ENCODE measurements at regions not wholly inside any gene's neighbourhood (a gene's known extent, or its start where the extent isn't known, plus 50 kb on each side); places are given as distances from the start of the nearest gene placed in this dataset.

DNA sequence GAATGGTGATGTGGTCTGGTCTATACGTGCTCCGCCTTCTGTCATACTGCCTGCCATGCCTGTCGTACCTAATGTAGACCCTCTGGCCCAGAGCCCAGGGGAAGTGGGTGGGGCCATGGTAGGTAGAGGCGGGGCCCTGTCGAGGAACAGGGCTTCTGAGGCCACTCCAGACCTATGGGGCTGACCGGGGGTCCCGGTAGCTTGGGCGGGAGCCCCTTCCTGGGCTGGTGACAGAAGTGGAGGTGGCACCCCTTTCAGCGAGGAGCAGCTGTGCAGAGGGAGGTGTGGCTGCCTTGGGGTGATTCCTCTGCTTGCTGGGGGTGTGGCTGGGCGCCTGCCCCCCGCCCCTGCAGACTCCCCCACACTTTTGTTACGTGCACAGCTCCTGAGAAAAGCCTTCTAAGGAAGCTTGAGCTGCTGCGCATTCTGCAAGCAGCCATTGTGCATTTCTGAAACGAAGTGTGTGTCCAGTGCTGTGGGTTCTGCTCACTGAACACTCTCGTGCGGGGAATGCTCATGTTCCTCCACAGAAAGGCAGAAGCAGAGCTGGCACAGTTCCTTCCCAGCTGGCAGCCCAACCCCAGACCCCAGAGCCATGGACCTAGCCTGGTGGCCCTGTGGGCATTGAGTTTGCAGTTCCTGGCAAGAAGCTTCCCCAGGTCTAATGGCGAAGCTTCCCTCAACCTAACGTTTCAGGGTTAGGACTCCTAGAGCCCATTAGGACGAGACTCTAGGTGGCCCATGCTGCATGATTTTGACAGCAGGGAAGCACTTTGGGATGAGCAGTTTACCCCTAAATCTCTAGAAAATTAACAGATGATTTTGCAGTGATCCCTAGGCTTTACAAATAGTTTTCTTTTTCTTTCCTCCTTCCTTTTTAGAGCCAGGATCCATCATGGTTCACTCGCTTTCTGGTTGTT, 72.7 kb upstream of the HGFAC start:
- intact Hi-C loops (cut with DNase I; ENCODE audit: low total_unique reads): no loop called here
- 29 to 30% methylated on average over 19 of the region's 20 CpGs for WGBS, 2 donors
- H3K4me3 ChIP-seq (ENCODE audit: low read depth, poor library complexity, severe bottlenecking): no peak overlapping the region
- DNase-seq (ENCODE audit: low spot score in 2 of 2): no peak
- TF ChIP-seq POLR2A (IDR thresholded peaks at IDR 0.05): no peak
- TF ChIP-seq, protein P1, sequence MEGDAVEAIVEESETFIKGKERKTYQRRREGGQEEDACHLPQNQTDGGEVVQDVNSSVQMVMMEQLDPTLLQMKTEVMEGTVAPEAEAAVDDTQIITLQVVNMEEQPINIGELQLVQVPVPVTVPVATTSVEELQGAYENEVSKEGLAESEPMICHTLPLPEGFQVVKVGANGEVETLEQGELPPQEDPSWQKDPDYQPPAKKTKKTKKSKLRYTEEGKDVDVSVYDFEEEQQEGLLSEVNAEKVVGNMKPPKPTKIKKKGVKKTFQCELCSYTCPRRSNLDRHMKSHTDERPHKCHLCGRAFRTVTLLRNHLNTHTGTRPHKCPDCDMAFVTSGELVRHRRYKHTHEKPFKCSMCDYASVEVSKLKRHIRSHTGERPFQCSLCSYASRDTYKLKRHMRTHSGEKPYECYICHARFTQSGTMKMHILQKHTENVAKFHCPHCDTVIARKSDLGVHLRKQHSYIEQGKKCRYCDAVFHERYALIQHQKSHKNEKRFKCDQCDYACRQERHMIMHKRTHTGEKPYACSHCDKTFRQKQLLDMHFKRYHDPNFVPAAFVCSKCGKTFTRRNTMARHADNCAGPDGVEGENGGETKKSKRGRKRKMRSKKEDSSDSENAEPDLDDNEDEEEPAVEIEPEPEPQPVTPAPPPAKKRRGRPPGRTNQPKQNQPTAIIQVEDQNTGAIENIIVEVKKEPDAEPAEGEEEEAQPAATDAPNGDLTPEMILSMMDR (IDR thresholded peaks at IDR 0.05): no peak

DNA sequence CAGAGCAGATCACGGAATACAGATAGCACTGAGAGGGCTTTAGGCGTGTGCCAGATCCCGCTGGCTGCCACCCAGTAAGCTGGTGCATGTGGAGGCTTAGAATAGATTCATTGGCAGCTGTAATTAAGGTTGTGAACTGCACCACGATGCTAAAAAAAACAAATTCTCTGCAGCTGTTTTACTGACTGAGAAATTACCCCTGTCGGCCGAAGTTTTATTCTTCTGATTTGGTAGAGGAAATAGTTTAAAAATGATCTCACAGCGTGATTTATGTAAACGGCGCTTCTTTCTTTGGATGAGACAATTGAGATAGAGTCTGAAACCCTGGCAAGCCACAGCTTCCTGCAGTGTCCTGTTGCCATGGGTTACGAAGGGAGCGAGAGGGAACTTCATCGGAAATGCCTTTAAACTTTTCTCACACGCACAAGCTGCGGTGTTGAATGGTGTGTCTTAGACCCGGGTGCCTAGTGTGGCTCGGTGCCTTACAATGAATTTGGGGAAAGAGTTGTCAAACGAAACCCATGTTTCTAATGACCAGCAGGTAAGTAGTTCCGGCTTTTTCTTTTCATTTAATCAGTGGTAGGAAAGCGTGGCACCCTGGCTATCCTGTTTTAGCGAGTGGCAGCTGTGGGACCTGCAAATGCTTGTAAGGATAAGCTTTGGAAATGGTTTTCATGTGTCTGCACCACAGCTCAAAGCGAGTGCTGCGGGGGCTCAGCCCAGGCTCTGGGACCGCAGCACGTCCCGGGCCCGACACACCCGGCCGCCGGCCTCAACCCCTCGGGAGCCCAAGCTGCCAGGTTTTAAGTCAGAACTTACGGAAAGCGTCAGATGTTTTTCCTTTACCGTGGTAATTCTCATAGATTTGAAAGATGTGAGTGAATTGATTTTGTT, 71.7 kb upstream of the HGFAC start:
- no peak for TF ChIP-seq POLR2A (IDR thresholded peaks at IDR 0.05)
- TF ChIP-seq, protein P1 (IDR thresholded peaks at IDR 0.05): no peak
- no peak overlapping the region for H3K4me3 ChIP-seq (ENCODE audit: low read depth, poor library complexity, severe bottlenecking)
- DNase-seq (ENCODE audit: low spot score in 2 of 2): peak in 1 of 2 donors; percentile 55
- intact Hi-C loops (cut with DNase I; ENCODE audit: low total_unique reads): no loop called here
- 21 to 31% methylated on average over 33 of the region's 33 CpGs for WGBS, 2 donors

DNA sequence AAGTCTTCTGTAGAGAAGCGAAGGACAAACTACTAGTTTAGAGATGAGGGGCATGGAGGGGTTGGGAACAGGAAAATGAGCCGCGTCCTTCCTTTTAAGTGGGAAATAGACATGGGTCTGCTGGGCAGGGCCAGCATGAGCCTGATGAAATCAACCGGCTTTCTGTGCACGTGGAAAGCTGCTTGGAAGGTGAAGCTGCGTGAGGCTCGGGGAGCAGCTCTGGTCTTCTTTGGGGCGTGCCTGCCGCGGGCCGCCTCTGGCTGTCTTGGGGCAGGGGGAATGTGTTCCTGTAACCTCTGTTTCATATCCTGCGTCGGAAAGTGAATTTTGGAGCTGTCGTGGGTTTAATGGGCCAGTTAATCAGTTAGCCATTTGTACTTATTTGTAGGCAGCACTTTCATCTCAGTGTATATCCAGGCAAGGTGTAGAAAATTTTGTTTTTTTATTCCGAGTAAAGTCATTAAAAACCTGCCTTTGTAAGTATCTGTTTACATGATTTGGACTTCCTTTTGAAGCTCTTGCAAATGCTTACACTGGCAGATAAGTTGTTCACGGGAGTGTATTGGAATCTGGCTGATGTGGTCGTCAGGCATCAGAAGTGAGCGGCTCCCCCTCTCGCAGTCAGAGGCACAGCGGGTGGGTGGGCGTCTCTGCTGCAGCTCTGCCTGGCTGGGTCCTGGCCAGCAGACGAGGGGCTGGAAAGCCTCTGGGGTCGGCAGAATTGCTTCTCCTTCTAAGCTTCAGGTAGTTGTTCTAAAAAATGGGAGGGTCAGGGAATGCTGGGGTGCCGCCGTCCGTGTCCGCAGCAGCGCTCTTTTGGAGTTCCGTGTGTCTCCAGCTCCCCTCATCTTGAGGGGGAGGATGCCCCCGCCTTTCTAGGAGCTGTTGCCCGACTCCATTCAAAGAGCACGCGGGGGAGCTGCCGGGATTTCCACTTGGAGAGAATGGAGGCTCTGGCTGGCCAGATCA, 70.5 kb upstream of the HGFAC start:
- WGBS, 2 donors: 78 to 85% methylated on average over 34 of the region's 34 CpGs
- intact Hi-C loops (cut with DNase I; ENCODE audit: low total_unique reads): no loop called here
- no peak overlapping the region for H3K4me3 ChIP-seq (ENCODE audit: low read depth, poor library complexity, severe bottlenecking)
- no peak for DNase-seq (ENCODE audit: low spot score in 2 of 2)
- TF ChIP-seq, protein P1 (IDR thresholded peaks at IDR 0.05): no peak
- no peak for TF ChIP-seq POLR2A (IDR thresholded peaks at IDR 0.05)

DNA sequence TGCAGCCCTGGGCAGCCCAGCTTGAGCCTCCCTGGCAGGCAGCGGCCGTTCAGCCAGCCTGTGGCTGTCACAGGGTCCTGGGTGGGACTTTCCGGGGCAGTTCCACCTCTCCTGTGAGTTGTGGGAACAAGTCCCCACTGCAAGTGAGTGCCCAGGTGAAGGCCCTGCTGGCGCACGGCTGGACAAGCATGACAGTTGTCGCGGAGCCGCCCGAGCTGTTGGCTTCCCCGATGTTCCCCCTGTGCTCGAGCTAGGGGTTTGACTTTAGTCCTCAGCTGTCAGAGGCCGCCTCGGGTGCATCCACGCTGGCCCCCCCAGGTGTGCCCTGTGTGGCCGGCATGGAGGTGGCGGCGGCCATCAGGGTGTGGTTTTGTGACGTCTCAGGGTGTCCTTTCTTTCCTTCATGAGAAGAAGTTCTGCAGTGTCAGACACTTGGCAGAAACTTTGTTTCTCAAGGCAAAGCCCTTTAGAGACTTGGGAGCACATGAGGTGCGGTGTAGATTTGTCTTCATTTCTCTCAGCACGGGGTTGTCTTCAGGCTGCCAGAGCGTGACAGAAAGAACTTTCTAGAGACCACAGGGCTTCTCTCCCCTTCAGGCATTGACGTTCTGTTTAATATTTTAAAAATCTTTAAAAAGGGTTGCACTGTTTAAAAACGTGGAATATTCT, 69.4 kb upstream of the HGFAC start:
- DNase-seq (ENCODE audit: low spot score in 2 of 2): no peak
- TF ChIP-seq, protein P1 (IDR thresholded peaks at IDR 0.05): no peak
- no peak for TF ChIP-seq POLR2A (IDR thresholded peaks at IDR 0.05)
- intact Hi-C loops (cut with DNase I; ENCODE audit: low total_unique reads): no loop called here
- WGBS, 2 donors: 88 to 89% methylated on average over 19 to 23 of the region's 23 CpGs
- H3K4me3 ChIP-seq (ENCODE audit: low read depth, poor library complexity, severe bottlenecking): no peak overlapping the region

Measured in lower leg skin (tissue), 4 donors.